Mesodermal cell (in vitro differentiated cells): ENCODE measurements at regions not wholly inside any gene's neighbourhood (a gene's known extent, or its start where the extent isn't known, plus 50 kb on each side); places are given as distances from the start of the nearest gene placed in this dataset.
"Not testable (repeated sequence)": the region's sequence is repeated elsewhere in the genome, so short reads cannot be mapped to it uniquely, and the experiment has no call there.

Experiments
- H3K27ac ChIP-seq: 2 replicates; pipeline ENCODE4 v1.7.0; 2013; ENCODE audit warnings: mild to moderate bottlenecking, low read depth, low read length, moderate library complexity; ENCODE audit not compliant: severe bottlenecking
- H3K36me3 ChIP-seq: 2 replicates; pipeline ENCODE4 v1.7.1; 2013; ENCODE audit warnings: mild to moderate bottlenecking, low read length, moderate library complexity; ENCODE audit not compliant: control insufficient read depth, insufficient read depth
- H3K4me1 ChIP-seq: one replicate; pipeline ENCODE4 v1.7.1; 2013; ENCODE audit warnings: mild to moderate bottlenecking, low read length; ENCODE audit not compliant: insufficient read depth, control insufficient read depth, poor library complexity, severe bottlenecking
- H3K4me3 ChIP-seq: 2 replicates; pipeline ENCODE4 v1.7.0; 2013; ENCODE audit warnings: low read length, control low read depth, mild to moderate bottlenecking; ENCODE audit not compliant: insufficient read depth, poor library complexity, severe bottlenecking; ENCODE audit errors: extremely low read depth
- H3K9me3 ChIP-seq: 2 replicates; pipeline ENCODE4 v1.7.1; 2013; ENCODE audit warnings: mild to moderate bottlenecking, low read length, moderate library complexity; ENCODE audit not compliant: control insufficient read depth
- WGBS, 2 experiments: methylation state at CpG; one replicate each; pipeline ENCODE4 v1.1.5; 2013; ENCODE audit warnings: missing lambda C conversion rate in 2 of 2; ENCODE audit not compliant: insufficient coverage in 2 of 2; 5-methylcytosine and 5-hydroxymethylcytosine counted together

DNA sequence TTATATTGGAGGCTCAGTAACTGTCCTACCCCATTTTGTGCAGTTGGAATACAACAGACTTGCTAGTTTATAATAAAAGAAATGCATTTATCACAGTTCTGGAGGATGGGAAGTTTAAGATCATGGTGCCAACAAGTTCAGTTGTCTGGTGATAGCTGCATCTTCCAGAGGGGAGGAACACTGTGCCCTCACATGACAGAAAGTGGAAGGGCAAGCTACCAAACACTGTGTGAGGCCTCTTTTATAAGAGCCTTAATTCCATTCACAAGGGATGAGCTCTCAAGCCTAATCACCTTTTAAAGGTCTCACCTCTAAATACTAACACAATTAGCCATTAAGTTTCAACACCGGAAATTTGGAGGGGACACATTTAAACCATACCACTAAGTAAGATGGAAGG, 1073.9 kb downstream of the PLOD2 start:
- no CpG with 5 or more reads among the region's 1 CpG for WGBS, 2 experiments

DNA sequence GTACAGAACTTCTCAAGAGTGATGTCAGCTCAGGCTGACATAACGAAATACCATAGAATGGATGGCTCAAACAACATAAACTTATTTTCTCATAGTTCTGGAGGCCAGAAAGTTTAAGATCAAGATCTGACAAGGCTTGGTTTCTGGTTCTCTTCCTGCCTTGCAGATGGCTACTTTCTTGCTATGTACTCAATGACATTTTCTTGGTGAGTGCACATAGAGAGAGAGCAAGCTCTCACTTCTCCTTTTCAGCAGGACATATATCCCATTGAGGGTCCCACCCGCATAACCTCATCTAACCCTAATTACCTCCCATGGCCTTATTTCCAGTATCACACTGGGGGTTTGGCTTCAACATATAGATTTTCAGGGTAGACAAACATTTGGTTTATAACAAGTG, 1072.1 kb downstream of the PLOD2 start:
- WGBS, 2 experiments, result no CpG with 5 or more reads among the region's 2 CpGs
- Histone ChIP-seq H3K9me3 (no peaks in the 10 kb centered on the region), H3K36me3 (no peaks in the 10 kb centered on the region), H3K4me3 (no peak overlapping the region), H3K4me1 (no peaks in the 10 kb centered on the region), H3K27ac (no peak overlapping the region)

More for the DNA sequence above, 1073.9 kb downstream of the PLOD2 start:
- no peak overlapping the region for H3K27ac ChIP-seq
- H3K36me3 ChIP-seq, result no peaks in the 10 kb centered on the region
- H3K4me3 ChIP-seq, result no peak overlapping the region
- no peaks in the 10 kb centered on the region for H3K9me3 ChIP-seq
- H3K4me1 ChIP-seq, result no peaks in the 10 kb centered on the region

DNA sequence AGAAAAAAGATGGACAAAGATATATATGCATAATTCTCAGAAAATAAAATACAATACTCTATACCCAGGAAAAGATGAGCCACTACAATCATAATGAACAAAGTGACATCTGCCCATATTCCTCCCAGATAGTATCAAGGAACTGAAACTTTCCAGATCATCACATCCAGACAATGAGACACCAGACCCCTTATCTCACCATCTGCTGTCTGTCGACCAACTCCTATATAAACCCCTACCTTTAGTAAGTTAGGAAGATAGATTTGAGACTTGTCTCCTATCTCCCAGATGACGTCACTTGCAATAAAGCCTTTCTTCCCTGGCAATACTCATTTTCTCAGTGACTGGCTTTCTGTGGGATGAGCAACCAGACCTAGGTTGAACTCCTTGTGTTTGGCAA, 1071.6 kb downstream of the PLOD2 start:
- no peak overlapping the region for H3K27ac ChIP-seq
- no CpG with 5 or more reads among the region's 2 CpGs for WGBS, 2 experiments
- H3K4me3 ChIP-seq, result no peak overlapping the region
- H3K9me3 ChIP-seq, result no peaks in the 10 kb centered on the region
- no peaks in the 10 kb centered on the region for H3K4me1 ChIP-seq
- no peaks in the 10 kb centered on the region for H3K36me3 ChIP-seq

DNA sequence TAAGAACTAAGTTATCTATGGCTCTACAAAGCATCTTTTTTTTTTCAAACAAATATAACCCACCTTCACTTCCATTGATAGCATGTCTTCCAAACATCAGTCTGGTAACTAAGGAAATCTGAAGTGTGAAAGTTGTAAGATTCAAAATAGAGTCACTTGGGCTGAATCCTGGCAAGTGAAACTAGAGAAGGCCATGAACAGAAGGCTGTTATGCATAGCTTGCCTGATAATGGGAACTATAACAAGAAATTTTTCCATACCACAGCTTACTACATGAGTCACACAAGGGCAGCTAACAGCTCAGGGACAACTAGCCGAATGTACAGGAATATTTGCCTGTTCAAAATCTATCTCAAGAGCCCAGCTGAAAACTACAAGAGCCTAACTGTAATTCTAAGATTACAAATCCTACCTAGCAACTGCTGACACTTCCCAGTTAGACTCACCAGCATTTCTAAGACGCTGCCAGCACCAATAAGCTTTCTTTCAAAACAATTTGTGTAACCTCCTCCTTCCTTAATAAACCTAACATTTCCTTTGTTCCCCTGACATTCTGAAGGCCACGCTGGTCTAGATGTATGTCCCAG, 1066.5 kb downstream of the PLOD2 start:
- Histone ChIP-seq H3K4me3 (no peak overlapping the region), H3K36me3 (no peaks in the 10 kb centered on the region), H3K27ac (no peak overlapping the region), H3K9me3 (no peaks in the 10 kb centered on the region), H3K4me1 (no peaks in the 10 kb centered on the region)
- WGBS, 2 experiments, result 42 to 77% methylated on average over 1 to 2 of the region's 3 CpGs

DNA sequence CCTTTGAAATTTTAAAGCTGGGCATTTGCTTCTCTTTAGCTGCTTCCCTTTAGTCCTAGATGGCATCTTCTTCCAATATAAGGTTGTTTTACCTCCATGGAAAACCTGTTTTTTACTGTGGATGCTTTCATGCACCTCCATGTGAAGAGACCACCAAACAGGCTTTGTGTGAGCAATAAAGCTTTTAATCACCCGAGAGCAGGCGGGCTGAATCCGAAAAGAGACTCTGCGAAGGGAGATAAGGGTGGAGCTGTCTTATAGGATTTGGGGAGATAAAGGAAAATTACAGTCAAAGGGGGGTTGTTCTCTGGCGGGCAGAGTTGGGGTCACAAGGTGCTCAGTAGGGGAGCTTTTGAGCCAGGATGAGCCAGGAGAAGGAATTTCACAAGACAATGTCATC, 1049.8 kb downstream of the PLOD2 start:
- not testable (repeated sequence) for H3K4me3 ChIP-seq, H3K36me3 ChIP-seq, H3K27ac ChIP-seq, H3K4me1 ChIP-seq, H3K9me3 ChIP-seq
- WGBS, 2 experiments, result 36 to 43% methylated on average over 3 to 4 of the region's 5 CpGs

DNA sequence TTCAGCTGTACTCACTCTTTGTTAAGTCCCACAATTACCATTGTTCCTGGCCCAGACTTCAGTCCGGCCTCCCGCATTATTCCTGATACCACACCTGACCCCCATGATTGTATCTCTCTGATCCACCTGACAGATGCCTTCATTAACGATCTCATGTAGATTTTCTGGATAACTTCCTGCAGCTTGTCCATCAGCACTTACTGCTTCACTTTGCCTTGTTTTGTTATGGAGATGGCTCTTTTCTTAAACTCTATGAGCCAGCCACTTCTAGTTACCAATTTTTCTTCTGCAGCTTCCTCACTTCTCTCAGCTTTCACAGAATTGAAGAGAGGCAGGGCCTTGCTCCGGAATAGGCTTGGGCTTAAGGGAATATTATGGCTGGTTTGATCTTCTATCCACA, 1044.2 kb downstream of the PLOD2 start:
- Histone ChIP-seq H3K27ac (no peak overlapping the region), H3K4me1 (no peaks in the 10 kb centered on the region), H3K9me3 (no peaks in the 10 kb centered on the region), H3K36me3 (no peaks in the 10 kb centered on the region), H3K4me3 (no peak overlapping the region)
- no CpG with 5 or more reads among the region's 4 CpGs for WGBS, 2 experiments

DNA sequence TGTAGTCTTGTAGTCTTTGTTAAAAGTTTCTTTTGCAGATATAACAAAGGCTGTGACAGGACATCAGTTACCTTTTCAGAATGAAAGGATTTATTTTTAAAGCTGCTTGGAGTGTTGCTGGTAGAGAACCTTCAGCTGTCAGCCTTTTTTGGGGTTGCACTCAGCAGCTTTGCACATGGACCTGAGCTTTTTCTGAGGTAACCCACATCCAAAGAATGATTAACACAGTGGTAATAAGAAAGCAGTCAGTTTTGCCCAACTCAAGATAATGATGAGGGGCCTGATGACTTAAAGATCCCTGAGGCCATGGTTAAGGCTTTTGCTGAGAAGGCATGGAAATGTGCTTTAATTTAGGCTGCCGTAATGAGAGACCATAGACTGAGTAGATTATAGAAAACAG, 1042.7 kb downstream of the PLOD2 start:
- H3K4me1 ChIP-seq, result no peaks in the 10 kb centered on the region
- WGBS, 2 experiments, result 80% methylated on average over 1 of the region's 1 CpG; no CpG with 5 or more reads in 1 of the 2 experiments
- H3K9me3 ChIP-seq, result no peaks in the 10 kb centered on the region
- H3K36me3 ChIP-seq, result no peaks in the 10 kb centered on the region
- H3K27ac ChIP-seq, result no peak overlapping the region
- no peak overlapping the region for H3K4me3 ChIP-seq

DNA sequence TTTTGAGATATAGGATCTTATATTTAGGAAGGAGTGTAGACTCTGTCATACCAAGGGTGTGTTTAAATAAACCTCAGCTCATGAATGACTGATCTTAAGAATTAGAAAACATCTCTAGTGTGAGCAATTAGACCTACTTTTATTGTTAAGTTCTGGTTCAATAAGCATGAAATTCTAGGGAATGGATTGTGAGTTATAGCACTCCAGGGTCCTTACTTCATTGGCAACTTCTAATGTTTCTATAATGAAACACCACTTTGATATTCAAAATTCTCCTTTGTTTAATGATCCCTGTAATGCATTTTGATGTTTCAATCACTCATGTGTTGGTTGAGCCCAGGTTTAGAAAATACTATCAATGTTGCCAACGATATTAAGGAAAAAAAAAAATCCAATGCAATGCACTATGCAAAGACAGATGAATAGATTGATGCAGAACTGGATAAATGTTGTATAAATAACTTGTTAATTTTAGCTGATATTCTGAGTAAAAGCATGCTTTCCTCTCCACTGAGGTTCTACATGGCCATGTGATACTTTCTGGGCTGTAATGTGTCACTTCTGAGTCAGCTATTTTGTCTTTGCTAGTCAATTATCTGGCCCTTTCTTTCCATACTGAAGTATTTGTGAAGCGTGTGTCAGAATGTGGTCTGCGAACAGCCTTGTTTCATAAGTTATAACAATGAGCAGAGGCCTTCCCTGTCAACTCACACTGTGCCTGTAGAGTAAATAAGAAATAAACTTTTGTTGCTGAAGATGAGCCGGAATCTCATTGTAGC, 1035.9 kb downstream of the PLOD2 start:
- H3K36me3 ChIP-seq, result no peaks in the 10 kb centered on the region
- H3K9me3 ChIP-seq, result no peaks in the 10 kb centered on the region
- 83% methylated on average over 1 of the region's 4 CpGs; no CpG with 5 or more reads in 1 of the 2 experiments for WGBS, 2 experiments
- no peaks in the 10 kb centered on the region for H3K4me1 ChIP-seq
- no peak overlapping the region for H3K4me3 ChIP-seq
- no peak overlapping the region for H3K27ac ChIP-seq

DNA sequence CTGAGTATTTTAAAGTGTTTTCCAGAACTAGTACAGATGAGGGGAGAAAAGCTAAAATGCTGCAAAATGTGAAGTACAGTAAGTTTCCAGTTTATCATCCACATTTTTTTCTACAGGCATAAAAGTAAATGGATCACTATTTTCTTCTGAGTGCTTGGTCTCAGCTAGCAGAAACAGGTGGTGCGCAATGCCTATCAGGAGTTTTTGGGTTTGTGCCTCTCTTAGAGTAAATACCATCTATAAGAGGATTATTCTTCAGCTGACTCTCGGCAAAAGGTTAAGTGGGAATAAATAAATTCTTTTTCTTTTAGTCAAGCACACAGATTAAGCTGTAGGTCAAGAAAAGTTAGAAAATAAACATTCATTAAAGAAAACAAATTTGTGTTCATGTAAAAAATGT, 1027.7 kb downstream of the PLOD2 start:
- no peak overlapping the region for H3K4me3 ChIP-seq
- no peaks in the 10 kb centered on the region for H3K4me1 ChIP-seq
- WGBS, 2 experiments, result no CpG with 5 or more reads among the region's 2 CpGs
- H3K36me3 ChIP-seq, result no peaks in the 10 kb centered on the region
- H3K27ac ChIP-seq, result no peak overlapping the region
- H3K9me3 ChIP-seq, result no peaks in the 10 kb centered on the region

DNA sequence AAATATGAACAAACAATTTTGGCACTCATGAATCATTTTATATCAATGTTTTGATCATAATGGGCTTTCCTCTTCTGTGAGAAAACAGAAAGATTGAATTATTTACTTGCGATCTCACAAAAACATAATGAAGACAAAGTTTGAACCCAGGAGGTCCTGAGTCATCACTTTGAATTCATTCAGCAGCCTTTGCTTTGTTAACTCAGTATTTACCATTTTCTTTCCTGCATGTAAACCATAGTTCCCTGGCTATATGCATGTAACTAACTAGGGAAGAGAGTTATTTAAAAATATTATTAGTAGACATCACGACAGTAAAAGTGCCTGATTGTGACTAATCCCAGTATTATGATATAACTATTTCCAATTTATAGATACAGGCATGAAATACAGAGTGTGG, 1026.2 kb downstream of the PLOD2 start:
- Histone ChIP-seq H3K36me3 (no peaks in the 10 kb centered on the region), H3K9me3 (no peaks in the 10 kb centered on the region), H3K4me1 (no peaks in the 10 kb centered on the region), H3K27ac (no peak overlapping the region), H3K4me3 (no peak overlapping the region)
- 55 to 75% methylated on average over 1 of the region's 2 CpGs for WGBS, 2 experiments

DNA sequence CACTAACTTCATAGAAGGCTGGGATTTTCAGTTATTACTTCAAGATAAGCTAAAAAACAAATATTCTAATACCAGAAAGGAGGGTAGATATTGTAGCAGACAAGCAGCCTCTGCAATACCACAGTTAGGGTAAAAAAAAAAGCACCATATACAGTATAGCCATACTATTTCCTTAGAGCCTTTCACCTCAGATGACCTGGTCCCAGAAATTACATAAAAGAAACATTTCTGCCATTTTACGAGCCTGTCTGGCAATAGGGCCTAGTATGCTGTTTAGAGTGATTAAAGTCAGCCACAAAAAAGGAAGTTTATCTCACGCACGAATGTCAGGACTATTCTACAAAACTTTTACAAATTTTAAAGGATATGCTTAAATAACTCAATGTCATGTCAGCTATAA, 1016.6 kb downstream of the PLOD2 start:
- no peak overlapping the region for H3K27ac ChIP-seq
- H3K36me3 ChIP-seq, result no peaks in the 10 kb centered on the region
- H3K4me1 ChIP-seq, result no peaks in the 10 kb centered on the region
- no CpG with 5 or more reads among the region's 3 CpGs for WGBS, 2 experiments
- no peaks in the 10 kb centered on the region for H3K9me3 ChIP-seq
- no peak overlapping the region for H3K4me3 ChIP-seq
